HCT116 (cell line): ENCODE measurements at regions not wholly inside any gene's neighbourhood (a gene's known extent, or its start where the extent isn't known, plus 50 kb on each side); places are given as distances from the start of the nearest gene placed in this dataset.

ENCODE experiments used
- ATAC-seq: fragments of 200-7000 bp; cut with Tn5 transposase; 2 replicates; pipeline ENCODE4 v1.9.1; 2020; ENCODE audit warnings: mild to moderate bottlenecking, moderate library complexity
- BruUV-seq: library from RNA; stranded (reverse); fragments of 400-500 nt; replicated peaks from 2 replicates; lab custom pipeline; 2021; lab: Mats Ljungman, UMichigan
- CTCF ChIA-PET: fragments of 300-600 bp; sonication (Branson Sonifier 250); formaldehyde crosslinking; loops from one replicate; lab custom pipeline; 2021; ENCODE audit warnings: antibody characterized with exemption; lab: Charles Lee
- POLR2A ChIA-PET: fragments of 300-600, 350-600 bp; sonication (Branson Sonifier 250); formaldehyde crosslinking; loops from one replicate; lab custom pipeline; 2021; ENCODE audit warnings: antibody characterized with exemption; lab: Charles Lee
- RAD21 ChIA-PET, 2 experiments: fragments of 300-600 bp; sonication (Branson Sonifier 250); formaldehyde crosslinking; loops; one replicate each; lab custom pipeline; 2023; ENCODE audit warnings: low total read pairs in 2 of 2; ENCODE audit not compliant: uncharacterized antibody in 2 of 2, unreplicated experiment in 2 of 2, low non-redundant PET in 1 of 2; lab: Charles Lee
- DNase-seq: peaks from one replicate; pipeline ENCODE4 v3.0.0-alpha.2; 2010; ENCODE audit warnings: low read depth, low spot score
- H2AFZ ChIP-seq: fragments of 200-600 bp; shearing (Covaris generic), sonication (generic); 2 replicates; pipeline ENCODE4 v1.6.1; 2017; ENCODE audit warnings: low read depth, mixed run types, mixed read lengths, antibody characterized with exemption, low read length; ENCODE audit not compliant: poor library complexity, severe bottlenecking
- H3K27ac ChIP-seq: 2 replicates; pipeline ENCODE4 v1.5.1; 2012; ENCODE audit warnings: low read depth, low read length
- H3K27me3 ChIP-seq: fragments of 200-600 bp; sonication (generic); 2 replicates; pipeline ENCODE4 v1.6.1; 2016; ENCODE audit warnings: mixed run types, low read length, mixed read lengths; ENCODE audit not compliant: insufficient read depth
- H3K36me3 ChIP-seq, 2 experiments: fragments of 200-500 bp in 1 of 2; fragments of 200-600 bp in 1 of 2; sonication (Bioruptor generic) in 1 of 2; sonication (generic) in 1 of 2; 2 replicates each; pipeline versions ENCODE4 v1.5.1 to v1.6.1; 2014 to 2016; ENCODE audit warnings: low read length in 2 of 2, inconsistent platforms in 1 of 2, mixed read lengths in 1 of 2, mixed run types in 1 of 2; ENCODE audit not compliant: insufficient read depth in 2 of 2, control insufficient read depth in 1 of 2
- H3K4me1 ChIP-seq, 2 experiments: fragments of 200-600 bp in 1 of 2; sonication (generic) in 1 of 2; 2 replicates each; pipeline versions ENCODE4 v1.5.1 to v1.6.1; 2012 to 2017; ENCODE audit warnings: low read length in 2 of 2, inconsistent platforms in 1 of 2, mild to moderate bottlenecking in 1 of 2, mixed read lengths in 1 of 2, mixed run types in 1 of 2, moderate library complexity in 1 of 2; ENCODE audit not compliant: insufficient read depth in 2 of 2, control insufficient read depth in 1 of 2
- H3K4me2 ChIP-seq: fragments of 200-600 bp; sonication (generic); 2 replicates; pipeline ENCODE4 v1.6.1; 2017; ENCODE audit warnings: mixed run types, low read length, mixed read lengths
- H3K4me3 ChIP-seq, 2 experiments: fragments of 200-600 bp in 1 of 2; sonication (generic) in 1 of 2; replicated peaks in 1 of 2; 2 replicates each; pipeline ENCODE4 v1.5.1; 2011 to 2016; ENCODE audit warnings: low read length in 2 of 2, control low read depth in 1 of 2, low read depth in 1 of 2, mild to moderate bottlenecking in 1 of 2, mixed read lengths in 1 of 2, mixed run types in 1 of 2
- H3K79me2 ChIP-seq: fragments of 200-600 bp; sonication (generic); 2 replicates; pipeline ENCODE4 v1.6.1; 2017; ENCODE audit warnings: mild to moderate bottlenecking, mixed run types, low read length, moderate library complexity, mixed read lengths; ENCODE audit not compliant: insufficient read depth
- H3K9ac ChIP-seq: fragments of 200-600 bp; sonication (generic); 2 replicates; pipeline ENCODE4 v1.6.1; 2016; ENCODE audit warnings: low read length, mixed read lengths
- H3K9me2 ChIP-seq: fragments of 200-600 bp; sonication (generic), shearing (Covaris generic); 2 replicates; pipeline ENCODE4 v1.6.1; 2017; ENCODE audit warnings: mixed run types, mild to moderate bottlenecking, moderate library complexity; ENCODE audit not compliant: insufficient read depth
- H3K9me3 ChIP-seq, 2 experiments: fragments of 200-500 bp in 1 of 2; fragments of 200-600 bp in 1 of 2; sonication (Bioruptor generic) in 1 of 2; sonication (generic) in 1 of 2; 2 replicates each; pipeline ENCODE4 v1.6.1; 2014 to 2017; ENCODE audit warnings: low read length in 2 of 2, mixed read lengths in 2 of 2, inconsistent platforms in 1 of 2, low read depth in 1 of 2, mild to moderate bottlenecking in 1 of 2, mixed run types in 1 of 2, moderate library complexity in 1 of 2; ENCODE audit not compliant: control insufficient read depth in 1 of 2, insufficient read depth in 1 of 2
- H4K20me1 ChIP-seq: fragments of 200-600 bp; sonication (generic), shearing (Covaris generic); 2 replicates; pipeline ENCODE4 v1.6.1; 2017; ENCODE audit warnings: mixed run types, mild to moderate bottlenecking, moderate library complexity; ENCODE audit not compliant: insufficient read depth
- ATF3 ChIP-seq: IDR thresholded peaks from 2 replicates; pipeline ENCODE4 v1.6.1; 2012
- CBX3 ChIP-seq: IDR thresholded peaks from 2 replicates; pipeline ENCODE4 v1.6.1; 2012; ENCODE audit warnings: low read depth
- CEBPB ChIP-seq: IDR thresholded peaks from 2 replicates; pipeline ENCODE4 v1.6.1; 2012; ENCODE audit warnings: low read depth
- CTCF ChIP-seq, 3 experiments: fragments of 200-600 bp in 1 of 3; sonication (generic) in 1 of 3; IDR thresholded peaks in 2 of 3; conservative IDR thresholded peaks in 1 of 3; 2 replicates each; pipeline ENCODE4 v1.5.1; 2012 to 2017; ENCODE audit warnings: low read depth in 2 of 3, low read length in 2 of 3, antibody characterized with exemption in 1 of 3, borderline replicate concordance in 1 of 3, control low read depth in 1 of 3, mild to moderate bottlenecking in 1 of 3, mixed read lengths in 1 of 3, mixed run types in 1 of 3, moderate library complexity in 1 of 3; ENCODE audit not compliant: insufficient read depth in 1 of 3
- EGR1 ChIP-seq: IDR thresholded peaks from 2 replicates; pipeline ENCODE4 v1.6.1; 2012; ENCODE audit warnings: low read depth
- EZH2 ChIP-seq: fragments of 200-600 bp; sonication (generic); IDR thresholded peaks from 2 replicates; pipeline ENCODE4 v1.6.1; 2017; ENCODE audit warnings: antibody characterized with exemption, mixed run types
- EZH2phosphoT487 ChIP-seq: fragments of 200-600 bp; IDR thresholded peaks from 2 replicates; pipeline ENCODE4 v1.6.1; 2018; ENCODE audit warnings: antibody characterized with exemption, borderline replicate concordance
- POLR2AphosphoS5 ChIP-seq: IDR thresholded peaks from 2 replicates; pipeline ENCODE4 v1.6.1; 2011; ENCODE audit warnings: mild to moderate bottlenecking, low read depth, low read length, moderate library complexity
- SIN3A ChIP-seq: IDR thresholded peaks from 2 replicates; pipeline ENCODE4 v1.6.1; 2012; ENCODE audit warnings: low read depth
- SP1 ChIP-seq: IDR thresholded peaks from 2 replicates; pipeline ENCODE4 v1.6.1; 2012; ENCODE audit warnings: low read depth
- TCF7L2 ChIP-seq: IDR thresholded peaks from 2 replicates; pipeline ENCODE4 v1.7.0; 2011; ENCODE audit warnings: borderline replicate concordance, inconsistent platforms; ENCODE audit not compliant: insufficient read depth, insufficient read length; ENCODE audit errors: extremely low read depth
- YY1 ChIP-seq: IDR thresholded peaks from 2 replicates; pipeline ENCODE4 v1.6.1; 2011; ENCODE audit warnings: low read length, low read depth, moderate library complexity, mild to moderate bottlenecking; ENCODE audit not compliant: insufficient replicate concordance; ENCODE audit errors: extremely low read depth
- ZFX ChIP-seq: fragments of 450-650 bp; IDR thresholded peaks from 2 replicates; pipeline ENCODE4 v1.6.1; 2017
- ZNF274 ChIP-seq: fragments of 200-500 bp; sonication (Bioruptor generic); IDR thresholded peaks from 2 replicates; pipeline ENCODE4 v1.6.1; 2014; ENCODE audit warnings: mild to moderate bottlenecking, low read depth, low read length, inconsistent platforms
- intact Hi-C: fragments of 100-400 bp; cut with micrococcal nuclease; formaldehyde crosslinking; loops from 2 replicates; pipeline ENCODE4 v1.10.0; 2022

GRCh38 chr5:4911646-4912403 is 228.3 kb upstream of the ADAMTS16 start:
- Histone ChIP-seq H3K9ac (no peak overlapping the region), H3K9me3 (no peaks in the 10 kb centered on the region), H3K4me1 (no peaks in the 10 kb centered on the region), H3K27ac (no peak overlapping the region), H3K79me2 (no peaks in the 10 kb centered on the region), H3K36me3 (no peaks in the 10 kb centered on the region), H3K9me2 (no peaks in the 10 kb centered on the region), H3K4me2 (no peak overlapping the region), H3K27me3 (0 out of 2 replicates have a peak, but pooled peaks cover 2% of the 10 kb centered on the region), H4K20me1 (no peaks in the 10 kb centered on the region)
- BruUV-seq, result no TSS peak
- intact Hi-C loops, result no loop called here
- ChIA-PET CTCF (no interaction called here), POLR2A (no interaction called here), RAD21 (no interaction called here)
- DNase-seq, result no peak
- no peak for ATAC-seq
- TF ChIP-seq YY1, result no peak
- TF ChIP-seq EGR1, result no peak
- TF ChIP-seq ZFX, result no peak
- no peak for TF ChIP-seq EZH2phosphoT487
- no peak for TF ChIP-seq ZNF274
- no peak for TF ChIP-seq SP1
- no peak for TF ChIP-seq CBX3
- no peak for TF ChIP-seq POLR2AphosphoS5
- TF ChIP-seq EZH2, result no peak
- no peak for TF ChIP-seq ATF3
- TF ChIP-seq, all 23 proteins: peak for 0
- Histone ChIP-seq H2AFZ (no peak overlapping the region), H3K4me3 (no peak overlapping the region)

GRCh38 chr5:4921929-4922328 is 218.2 kb upstream of the ADAMTS16 start:
- Histone ChIP-seq H3K9ac (no peak overlapping the region), H3K9me2 (no peaks in the 10 kb centered on the region), H3K27ac (no peak overlapping the region), H2AFZ (no peak overlapping the region), H3K79me2 (no peaks in the 10 kb centered on the region), H4K20me1 (no peaks in the 10 kb centered on the region), H3K4me1 (no peaks in the 10 kb centered on the region)
- POLR2A ChIA-PET, result no interaction called here
- TF ChIP-seq SIN3A (no peak), EZH2phosphoT487 (no peak), SP1 (no peak), CTCF (IDR thresholded peaks at IDR 0.05 in 2 of 3, conservative IDR thresholded peaks at IDR 0.05 in 1 of 3; ENCODE audit: borderline replicate concordance in 1 of 3, insufficient read depth in 1 of 3, low read depth in 2 of 3, low read length in 2 of 3) (no peak), EZH2 (no peak), CBX3 (no peak), CEBPB (no peak), TCF7L2 (no peak), ZFX (no peak), EGR1 (no peak)
- TF ChIP-seq, all 23 proteins: peak for 0
- no peak overlapping the region for H3K4me2 ChIP-seq
- ATAC-seq, result no peak
- no peak overlapping the region for H3K4me3 ChIP-seq
- no peaks in the 10 kb centered on the region for H3K36me3 ChIP-seq
- RAD21 ChIA-PET, result no interaction called here
- no TSS peak for BruUV-seq
- CTCF ChIA-PET, result no interaction called here
- no peak for DNase-seq
- intact Hi-C loops, result no loop called here
- H3K27me3 ChIP-seq, result no peaks in the 10 kb centered on the region; the same call in 1 of the 2 replicates
- no peaks in the 10 kb centered on the region for H3K9me3 ChIP-seq
